ENCODE measurements at regions not wholly inside any gene's neighbourhood (a gene's known extent, or its start where the extent isn't known, plus 50 kb on each side); places are given as distances from the start of the nearest gene placed in this dataset.

GRCh38 chr6:25041485-25042035 lies 105.8 kb upstream of the RIPOR2 start:
- peak; percentile 55 for DNase-seq

DNA sequence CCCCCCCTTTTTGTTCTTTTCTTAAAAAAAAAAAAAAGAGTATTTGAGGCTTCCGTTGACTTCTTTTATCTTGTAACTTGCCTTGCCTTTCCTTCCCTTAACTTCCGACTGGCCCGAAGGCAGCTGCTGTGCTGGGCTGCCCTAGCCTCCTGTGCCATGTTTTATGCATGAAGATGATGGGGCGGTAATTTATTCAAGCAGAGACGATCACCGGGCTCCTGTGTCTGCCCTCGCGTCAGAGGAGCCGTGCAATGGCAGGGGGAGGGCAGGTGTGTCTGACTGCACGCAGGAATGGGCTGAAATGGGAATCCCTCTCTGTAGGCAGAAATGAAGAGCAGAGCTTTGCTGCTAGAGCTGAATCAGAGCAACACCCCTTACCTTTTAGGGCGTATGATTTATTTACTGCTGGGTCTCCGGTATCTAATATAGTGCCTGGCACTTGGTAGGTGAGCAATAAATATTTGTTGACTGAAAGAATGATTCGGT lies 106.3 kb upstream of the RIPOR2 start:
- DNase-seq = peak; percentile 70

DNA sequence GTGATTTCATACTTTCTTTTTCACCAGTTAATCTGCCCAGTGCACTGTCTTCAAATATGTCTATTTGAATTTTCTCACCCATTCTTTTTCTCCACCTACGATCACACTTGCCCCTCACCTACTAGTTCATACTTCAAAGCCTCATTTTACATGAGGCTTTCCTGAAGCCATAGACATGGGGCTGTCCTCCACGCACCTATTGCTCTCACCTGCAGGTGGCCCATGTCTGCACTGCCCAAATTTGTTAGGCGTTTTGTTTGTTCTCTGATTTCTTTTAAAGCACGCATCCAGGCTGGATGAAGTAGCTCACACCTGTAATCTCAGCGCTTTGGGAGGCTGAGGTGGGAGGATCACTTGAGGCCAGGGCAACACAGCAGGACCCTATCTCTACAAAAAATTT lies 106.8 kb upstream of the RIPOR2 start:
- no peak for DNase-seq

DNA sequence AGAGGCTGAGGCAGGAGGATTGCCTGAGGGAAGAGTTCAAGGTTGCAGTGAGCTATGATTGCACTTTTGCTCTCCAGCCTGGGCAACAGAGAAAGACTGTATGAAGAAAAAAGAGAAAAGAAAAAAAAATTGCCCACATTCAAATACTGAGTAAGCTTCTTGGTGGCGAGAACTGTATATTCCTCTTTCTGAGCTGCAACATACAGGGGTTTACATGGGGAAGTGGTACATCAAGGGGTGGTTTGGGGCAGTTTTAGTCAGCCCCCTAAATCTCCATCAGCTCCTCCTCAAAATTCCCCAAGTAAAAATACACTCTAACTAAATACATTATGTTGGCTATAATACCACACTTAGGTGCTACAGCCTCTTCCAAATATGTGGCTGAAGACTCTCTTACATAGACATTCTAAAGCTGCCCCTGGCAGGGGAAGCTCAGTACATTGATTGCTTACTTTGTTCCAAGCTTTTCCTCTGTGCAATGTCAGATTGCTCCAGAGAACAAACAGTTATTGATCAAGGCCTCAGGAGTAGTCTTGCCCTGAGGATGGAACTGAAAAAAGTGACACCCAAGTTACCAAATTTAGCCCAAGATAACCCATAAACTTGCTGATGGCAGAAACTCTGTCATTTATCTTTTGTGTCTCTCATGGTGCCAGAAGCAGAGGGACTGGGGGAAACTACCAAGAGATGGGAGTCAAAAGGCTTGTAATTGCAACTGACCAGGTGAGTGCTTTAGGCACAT lies 107.4 kb upstream of the RIPOR2 start:
- DNase-seq = no peak

- DNase-seq = no peak
These were observed 108.1 kb upstream of the RIPOR2 start for GRCh38 chr6:25043892-25044291.

DNA sequence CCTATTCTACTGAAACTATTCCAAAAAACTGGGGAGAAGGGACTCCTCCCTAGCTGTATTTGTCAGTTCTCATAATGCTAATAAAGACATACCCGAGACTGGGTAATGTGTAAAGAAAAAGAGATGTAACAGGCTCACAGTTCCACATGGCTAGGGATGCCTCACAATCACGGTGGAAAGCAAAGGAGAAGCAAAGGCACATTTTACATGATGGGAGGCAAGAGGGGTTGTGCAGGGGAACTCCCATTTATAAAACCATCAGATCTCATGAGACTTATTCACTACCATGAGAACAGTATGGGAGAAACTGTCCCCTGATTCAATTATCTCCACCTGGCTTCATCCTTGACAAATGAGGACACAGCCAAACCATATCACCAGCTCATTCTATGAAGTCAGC lies 111.2 kb upstream of the RIPOR2 start:
- no peak for DNase-seq

DNA sequence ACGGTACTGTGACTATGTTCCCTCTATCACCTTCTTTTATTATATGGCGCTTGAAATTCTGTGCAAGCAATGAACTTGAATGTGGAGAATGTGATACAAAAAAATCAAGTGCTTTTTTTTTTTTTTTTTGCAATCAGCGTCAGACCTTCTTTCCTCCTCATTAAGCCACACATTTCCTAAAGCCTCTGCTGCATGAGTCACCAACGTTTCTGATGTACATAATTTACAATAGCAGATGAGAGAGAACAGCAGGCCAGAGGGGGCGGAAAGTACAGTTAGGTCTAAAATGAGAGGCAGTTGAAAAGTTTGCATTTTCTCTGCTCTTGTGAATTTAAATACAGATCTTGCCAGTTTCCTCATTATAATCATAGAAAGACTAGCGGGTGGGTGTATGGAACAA lies 114.6 kb upstream of the RIPOR2 start:
- DNase-seq = peak; percentile 87

DNA sequence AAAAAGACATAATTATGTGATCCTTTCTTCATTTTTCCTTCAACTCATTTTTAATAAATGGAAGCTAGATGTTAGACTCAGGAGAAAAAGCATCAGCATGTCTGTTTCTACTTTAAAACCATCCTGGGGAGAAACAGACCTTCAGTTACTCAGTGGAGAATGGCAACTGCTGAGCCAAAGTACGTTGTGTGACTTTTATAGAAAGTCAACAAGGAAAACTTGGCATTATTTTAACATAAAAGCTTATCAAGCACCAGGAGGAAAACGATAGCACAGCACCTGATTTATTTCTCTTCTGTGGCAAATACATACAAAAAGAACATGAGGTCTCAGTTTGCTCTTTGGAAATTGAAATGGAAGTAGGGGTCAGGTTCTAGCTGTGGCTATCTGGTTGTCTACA lies 115.3 kb upstream of the RIPOR2 start:
- no peak for DNase-seq

GRCh38 chr6:25052181-25052580 lies 116.4 kb upstream of the RIPOR2 start:
- no peak for DNase-seq

DNA sequence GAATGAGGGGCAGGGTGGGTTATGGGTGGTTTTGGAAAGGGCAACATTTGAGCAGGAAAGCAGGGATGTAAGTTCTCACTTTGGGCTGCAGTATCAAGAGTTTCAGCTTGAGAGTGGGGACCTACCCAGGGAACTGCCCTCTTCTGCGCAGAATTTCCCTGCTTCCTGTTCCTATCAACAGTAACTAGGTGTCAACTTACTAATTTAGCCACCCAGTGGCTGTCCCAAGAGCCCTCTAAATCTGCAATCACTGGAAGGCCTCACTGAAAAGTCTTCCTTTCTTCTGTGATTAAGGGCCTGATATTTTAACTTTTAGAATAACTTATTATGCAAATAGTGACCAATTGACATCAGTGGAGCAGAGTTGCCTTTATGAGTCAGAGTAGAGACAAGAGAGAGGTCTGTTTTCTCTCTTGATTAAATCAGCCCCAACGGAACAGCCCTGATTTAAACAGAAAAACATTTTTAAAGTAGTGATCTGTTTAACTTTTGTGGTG lies 118.2 kb upstream of the RIPOR2 start:
- peak; percentile 57 for DNase-seq

DNA sequence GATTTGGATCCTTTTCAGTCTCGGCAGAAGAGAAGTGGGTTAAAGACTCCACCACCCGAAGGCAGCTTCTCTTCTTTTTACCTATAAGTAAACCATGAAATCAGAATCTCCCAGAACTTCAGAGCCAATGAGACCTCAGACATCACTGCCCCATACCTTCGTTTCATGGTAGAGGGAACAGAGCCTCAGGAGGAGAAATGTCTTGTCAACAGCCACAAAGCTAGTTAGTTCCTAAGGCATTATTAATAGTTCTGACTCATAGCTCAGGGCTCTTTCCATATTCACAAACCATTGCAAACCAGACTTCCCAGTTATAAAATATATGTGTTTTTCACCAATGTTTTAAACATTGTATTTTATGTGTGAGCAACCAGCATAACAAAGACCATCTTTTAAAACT lies 118.7 kb upstream of the RIPOR2 start:
- no peak for DNase-seq

- peak; percentile 84 for DNase-seq
These were observed 120.4 kb upstream of the RIPOR2 start for GRCh38 chr6:25056130-25056529.

GRCh38 chr6:25057111-25057905 lies 121.5 kb upstream of the RIPOR2 start:
- DNase-seq = no peak

DNA sequence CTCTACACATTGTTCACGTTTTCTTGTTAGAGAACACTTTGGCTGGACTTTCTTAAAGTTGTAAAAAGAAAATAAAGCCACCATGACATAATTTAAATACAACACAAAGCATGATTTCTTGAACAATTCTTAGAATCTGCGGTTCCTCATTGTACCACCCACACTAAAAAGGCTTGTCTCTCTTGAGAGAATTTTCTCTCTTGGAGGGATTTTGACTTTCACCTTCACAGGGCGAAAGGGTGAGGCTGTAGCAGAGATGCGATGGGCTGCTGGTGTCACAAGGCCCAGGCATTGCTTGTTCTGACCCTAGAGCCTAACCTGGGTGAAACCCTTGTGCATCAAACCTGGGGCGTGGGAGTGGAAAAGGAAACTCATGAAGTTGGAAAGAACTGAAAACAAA lies 122.7 kb upstream of the RIPOR2 start:
- no peak for DNase-seq

GRCh38 chr6:25058941-25059340 lies 123.2 kb upstream of the RIPOR2 start:
- DNase-seq = no peak

DNA sequence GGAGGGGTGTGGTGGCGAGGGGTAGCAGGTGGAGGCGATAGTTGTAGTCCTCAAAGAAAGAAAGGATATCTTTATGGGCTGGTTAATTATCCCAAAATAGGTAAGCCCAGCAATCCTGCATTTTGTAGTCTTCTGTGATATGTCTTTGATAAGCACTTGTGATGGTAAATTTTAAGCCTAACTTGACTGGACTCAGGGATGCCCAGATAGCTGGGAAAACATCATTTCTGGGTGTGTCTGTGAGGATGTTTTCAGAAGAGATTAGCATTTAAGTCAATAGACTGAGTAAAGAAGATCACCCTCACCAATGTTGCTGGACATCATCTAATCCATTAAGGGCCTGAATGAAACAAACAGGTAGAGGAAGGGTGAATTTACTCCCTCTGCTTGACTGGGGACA lies 124.8 kb upstream of the RIPOR2 start:
- DNase-seq = no peak

DNA sequence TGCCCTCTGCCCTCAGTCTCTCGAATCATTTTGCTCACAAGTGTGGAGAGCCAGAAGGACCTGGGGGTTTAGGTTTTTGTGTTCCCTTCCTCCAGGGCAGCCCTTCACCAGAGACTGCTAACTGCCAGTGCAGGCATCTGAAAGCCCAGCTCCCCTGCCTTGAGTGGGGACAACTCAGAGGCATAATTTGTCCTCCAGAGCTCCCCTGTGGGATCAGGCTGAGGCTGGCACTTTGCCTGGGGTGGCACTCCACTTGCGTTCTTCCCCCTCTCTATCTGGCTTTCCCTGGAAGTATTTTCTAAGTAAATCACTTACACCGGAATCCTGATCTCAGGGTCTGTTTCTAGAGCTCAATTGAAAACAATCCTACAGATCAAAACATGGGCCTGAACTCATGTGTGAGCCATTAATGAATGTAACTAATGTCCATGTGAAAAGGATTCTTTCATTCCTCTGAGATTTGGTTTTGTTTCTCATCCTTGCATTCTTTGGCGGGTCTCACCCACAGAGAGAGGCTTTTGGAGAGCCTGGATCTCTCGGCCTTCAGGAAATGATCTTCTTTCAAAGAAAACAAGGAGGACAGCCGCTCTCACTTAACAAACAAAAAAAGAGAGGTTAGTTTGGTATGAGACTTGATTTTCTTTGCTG lies 125.7 kb upstream of the RIPOR2 start:
- DNase-seq = no peak

- DNase-seq = no peak
These were observed 126.5 kb upstream of the RIPOR2 start for GRCh38 chr6:25062070-25062811.

DNA sequence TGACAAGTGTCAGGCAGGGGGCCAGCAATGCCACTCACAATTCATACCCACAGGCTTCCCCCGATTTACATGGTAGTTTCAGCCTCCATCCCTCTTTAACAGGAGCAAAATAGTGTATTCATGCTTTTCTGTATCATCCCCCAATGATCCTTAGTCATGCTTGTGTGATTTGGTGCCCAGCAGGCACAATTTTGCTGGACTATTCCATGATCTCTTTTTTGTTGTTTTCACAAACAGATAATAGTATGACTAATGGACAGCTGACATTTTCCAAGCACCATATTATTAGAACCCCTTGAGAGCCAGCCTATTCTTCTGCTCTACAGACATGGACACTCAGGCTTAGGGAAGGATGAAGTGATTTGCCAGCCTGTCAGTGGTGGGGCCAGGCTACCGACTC lies 128.2 kb upstream of the RIPOR2 start:
- DNase-seq = no peak

- DNase-seq = no peak
These were observed 129.9 kb upstream of the RIPOR2 start for GRCh38 chr6:25065666-25066065.

- DNase-seq = no peak
These were observed 130.8 kb upstream of the RIPOR2 start for GRCh38 chr6:25066593-25066992.

- no peak for DNase-seq
These were observed 133.1 kb upstream of the RIPOR2 start for GRCh38 chr6:25068866-25069265.
